GM12878 (cell line): ENCODE measurements at regions not wholly inside any gene's neighbourhood (a gene's known extent, or its start where the extent isn't known, plus 50 kb on each side); places are given as distances from the start of the nearest gene placed in this dataset.

Experiments used
- ATAC-seq: fragments of 200-7000 bp; cut with Tn5 transposase; 3 replicates; pipeline ENCODE4 v1.9.1; 2020; ENCODE audit warnings: mild to moderate bottlenecking, moderate library complexity
- BruUV-seq: library from RNA; stranded (reverse); fragments of 400-500 nt; replicated peaks from 2 replicates; lab custom pipeline; 2021; lab: Mats Ljungman, UMichigan
- CTCF ChIA-PET: fragments of 300-600 bp; sonication (Branson Sonifier 250); formaldehyde crosslinking; extraction: SDS; loops from one replicate; lab custom pipeline; 2021; ENCODE audit warnings: inconsistent platforms; lab: Yijun Ruan, JAX
- POLR2A ChIA-PET: fragments of 350-600 bp; formaldehyde crosslinking; extraction: SDS; loops from one replicate; lab custom pipeline; 2021; ENCODE audit warnings: inconsistent platforms; lab: Charles Lee
- RAD21 ChIA-PET: fragments of 300-600 bp; sonication (Branson Sonifier 250); formaldehyde crosslinking; loops from one replicate; lab custom pipeline; 2023; ENCODE audit warnings: antibody characterized with exemption; ENCODE audit not compliant: unreplicated experiment; lab: Charles Lee
- SMC1A ChIA-PET: fragments of 300-600 bp; sonication (Branson Sonifier 250); formaldehyde crosslinking; loops from one replicate; lab custom pipeline; 2023; ENCODE audit not compliant: unreplicated experiment, uncharacterized antibody; lab: Charles Lee
- DNase-seq: peaks from one replicate; pipeline ENCODE4 v3.0.0-alpha.2; 2011; ENCODE audit warnings: low read depth, low spot score
- FAIRE-seq: peaks from 3 replicates; lab custom pipeline; 2011; peaks lifted over from hg19 to GRCh38; lab: Jason Lieb, UNC
- H2AFZ ChIP-seq: 2 replicates; pipeline ENCODE4 v1.6.0; 2011; ENCODE audit warnings: low read depth, low read length, control low read depth; ENCODE audit not compliant: control insufficient read depth
- H3K27ac ChIP-seq: 2 replicates; pipeline ENCODE4 v1.5.1; 2011; ENCODE audit warnings: control low read depth; ENCODE audit not compliant: control insufficient read depth, insufficient read depth
- H3K27me3 ChIP-seq, 2 experiments: replicated peaks in 1 of 2; 2 replicates each; pipeline versions ENCODE4 v1.6.0 to v1.6.1; 2011; ENCODE audit warnings: low read length in 1 of 2; ENCODE audit not compliant: control insufficient read depth in 2 of 2, insufficient read depth in 2 of 2
- H3K36me3 ChIP-seq, 2 experiments: 2 replicates each; pipeline ENCODE4 v1.5.1; 2011; ENCODE audit warnings: low read length in 1 of 2; ENCODE audit not compliant: control insufficient read depth in 2 of 2, insufficient read depth in 2 of 2
- H3K4me1 ChIP-seq: 2 replicates; pipeline ENCODE4 v1.6.1; 2011; ENCODE audit warnings: mild to moderate bottlenecking, low read length, moderate library complexity, mixed read lengths; ENCODE audit not compliant: control insufficient read depth, insufficient read depth
- H3K4me2 ChIP-seq: 2 replicates; pipeline ENCODE4 v1.6.0; 2011; ENCODE audit warnings: control low read depth; ENCODE audit not compliant: control insufficient read depth, insufficient read depth
- H3K4me3 ChIP-seq: fragments of 200-600 bp; sonication (generic); 2 replicates; pipeline ENCODE4 v1.5.1; 2016
- H3K79me2 ChIP-seq: 2 replicates; pipeline ENCODE4 v1.6.0; 2011; ENCODE audit warnings: low read length; ENCODE audit not compliant: control insufficient read depth, insufficient read depth
- H3K9ac ChIP-seq: 2 replicates; pipeline ENCODE4 v1.8.0; 2011; ENCODE audit warnings: low read length, control low read depth, mixed read lengths; ENCODE audit not compliant: control insufficient read depth, insufficient read depth
- H3K9me3 ChIP-seq: replicated peaks from 3 replicates; pipeline ENCODE4 v1.5.1; 2011; ENCODE audit warnings: mild to moderate bottlenecking, low read length; ENCODE audit not compliant: control insufficient read depth, insufficient read depth
- H4K20me1 ChIP-seq: 2 replicates; pipeline ENCODE4 v1.6.0; 2011; ENCODE audit not compliant: control insufficient read depth, insufficient read depth
- BCL3 ChIP-seq: IDR thresholded peaks from 2 replicates; pipeline ENCODE4 v1.6.1; 2011; ENCODE audit warnings: borderline replicate concordance, low read depth, mild to moderate bottlenecking, moderate library complexity, low read length; ENCODE audit not compliant: insufficient read depth, poor library complexity, severe bottlenecking
- BHLHE40 ChIP-seq, 2 experiments: fragments of 450-650 bp in 1 of 2; IDR thresholded peaks; 2 replicates each; pipeline ENCODE4 v1.6.1; 2011 to 2017; ENCODE audit warnings: low read depth in 2 of 2, borderline replicate concordance in 1 of 2, improper control_type of control experiment in 1 of 2, low read length in 1 of 2, mild to moderate bottlenecking in 1 of 2
- IRF4 ChIP-seq: IDR thresholded peaks from 2 replicates; pipeline ENCODE4 v1.6.1; 2011; ENCODE audit warnings: low read depth, low read length
- MEF2B ChIP-seq: fragments of 450-650 bp; IDR thresholded peaks from 2 replicates; pipeline ENCODE4 v1.6.1; 2018; ENCODE audit warnings: mild to moderate bottlenecking, moderate library complexity; ENCODE audit not compliant: partially characterized antibody, poor library complexity, severe bottlenecking
- MXI1 ChIP-seq: fragments of 150-350 bp; IDR thresholded peaks from 2 replicates; pipeline ENCODE4 v1.6.1; 2011; ENCODE audit warnings: low read depth, mild to moderate bottlenecking, inconsistent platforms, low read length, improper control_type of control experiment
- NFYA ChIP-seq: IDR thresholded peaks from 2 replicates; pipeline ENCODE4 v1.6.1; 2011; ENCODE audit warnings: low read depth, mild to moderate bottlenecking, low read length, improper control_type of control experiment, borderline replicate concordance
- PAX5 ChIP-seq: IDR thresholded peaks from 2 replicates; pipeline ENCODE4 v1.6.1; 2011; ENCODE audit warnings: low read depth, low read length, borderline replicate concordance
- PAX8 ChIP-seq: fragments of 450-650 bp; IDR thresholded peaks from 2 replicates; pipeline ENCODE4 v1.6.1; 2017; ENCODE audit warnings: mild to moderate bottlenecking, moderate library complexity
- RFX5 ChIP-seq: IDR thresholded peaks from 2 replicates; pipeline ENCODE4 v1.6.1; 2011; ENCODE audit warnings: low read depth, low read length, improper control_type of control experiment
- SP1 ChIP-seq: IDR thresholded peaks from one replicate; pipeline ENCODE4 v1.6.1; 2011; ENCODE audit warnings: low read depth, low read length
- SREBF2 ChIP-seq: IDR thresholded peaks from 2 replicates; pipeline ENCODE4 v1.6.1; 2012; ENCODE audit warnings: mild to moderate bottlenecking, low read length
- SRF ChIP-seq, 2 experiments: IDR thresholded peaks; 2 replicates each; pipeline ENCODE4 v1.6.1; 2011; ENCODE audit warnings: low read depth in 2 of 2, low read length in 2 of 2, mild to moderate bottlenecking in 1 of 2, moderate library complexity in 1 of 2
- STAT3 ChIP-seq: IDR thresholded peaks from 2 replicates; pipeline ENCODE4 v1.6.1; 2011; ENCODE audit warnings: low read depth, low read length, improper control_type of control experiment
- USF2 ChIP-seq: IDR thresholded peaks from 2 replicates; pipeline ENCODE4 v1.6.1; 2011; ENCODE audit warnings: low read depth, low read length, improper control_type of control experiment, borderline replicate concordance
- ZBED1 ChIP-seq: IDR thresholded peaks from 2 replicates; pipeline ENCODE4 v1.6.1; 2016; ENCODE audit warnings: borderline replicate concordance
- ZNF622 ChIP-seq: fragments of 450-650 bp; IDR thresholded peaks from 2 replicates; pipeline ENCODE4 v1.6.1; 2017; ENCODE audit warnings: mild to moderate bottlenecking, inconsistent platforms
- WGBS: methylation state at CpG from one replicate; pipeline ENCODE4 v1.1.6; 2016; ENCODE audit warnings: low lambda C conversion rate; ENCODE audit not compliant: insufficient replicate concordance, insufficient coverage; ENCODE audit errors: missing lambda C conversion rate; 5-methylcytosine and 5-hydroxymethylcytosine counted together
- in situ Hi-C: fragments of 300-500 bp; cut with MboI; formaldehyde crosslinking; loops from 9 replicates; pipeline ENCODE4 v1.14.3; 2018; ENCODE audit warnings: mixed read lengths
- intact Hi-C: fragments of 100-400 bp; cut with micrococcal nuclease; formaldehyde crosslinking; loops from one replicate; pipeline ENCODE4 v1.14.2; 2022; ENCODE audit not compliant: unreplicated experiment

- TF ChIP-seq ZBED1 (no peak), SREBF2 (no peak), BCL3 (no peak), MXI1 (no peak), SRF (IDR thresholded peaks at IDR 0.05; ENCODE audit: low read depth in 2 of 2, low read length in 2 of 2) (no peak), ZNF622 (no peak), IRF4 (no peak), PAX8 (no peak), PAX5 (no peak), RFX5 (no peak), BHLHE40 (IDR thresholded peaks at IDR 0.05; ENCODE audit: borderline replicate concordance in 1 of 2, low read depth in 2 of 2, low read length in 1 of 2) (no peak), STAT3 (no peak), USF2 (no peak), NFYA (no peak), SP1 (no peak), MEF2B (no peak)
- TF ChIP-seq, all 136 proteins: peak for 0
- Histone ChIP-seq H3K79me2 (no peaks in the 10 kb centered on the region), H3K9ac (no peak overlapping the region), H3K4me1 (no peaks in the 10 kb centered on the region), H2AFZ (no peak overlapping the region), H4K20me1 (no peaks in the 10 kb centered on the region), H3K9me3 (no peaks in the 10 kb centered on the region; the same call in 2 of the 3 replicates), H3K4me3 (no peak overlapping the region), H3K36me3 (no peaks in the 10 kb centered on the region), H3K4me2 (no peak overlapping the region), H3K27ac (no peak overlapping the region), H3K27me3 (no peaks in the 10 kb centered on the region)
- SMC1A ChIA-PET = interaction anchor here (0.9 kb wide), 1 partner anchor 16 kb away, joined by 4 read pairs; no protein-coding TSS in a partner anchor
- ATAC-seq (no peak), FAIRE-seq (no peak), DNase-seq (no peak)
- in situ Hi-C loops (no loop called here), intact Hi-C loops (no loop called here)
- RAD21 ChIA-PET = no interaction called here
- 93% methylated on average over 3 of the region's 3 CpGs for WGBS
- CTCF ChIA-PET = no interaction called here
- no TSS peak for BruUV-seq
- POLR2A ChIA-PET = no interaction called here
These were observed 85.7 kb downstream of the HOXA1 start for GRCh38 chr7:27010068-27010467.
